GM21786 (cell line): ENCODE measurements at regions not wholly inside any gene's neighbourhood (a gene's known extent, or its start where the extent isn't known, plus 50 kb on each side); places are given as distances from the start of the nearest gene placed in this dataset.

Experiments used
- ATAC-seq: cut with Tn5 transposase; IDR thresholded peaks from one replicate; pipeline ENCODE4 v1.9.1; 2021; ENCODE audit not compliant: unreplicated experiment

- ATAC-seq = no peak
Observed at GRCh38 chr7:30212701-30213111, 71.7 kb upstream of the ZNRF2 start.

GRCh38 chr7:30213637-30214036 lies 70.8 kb upstream of the ZNRF2 start:
- ATAC-seq = no peak

DNA sequence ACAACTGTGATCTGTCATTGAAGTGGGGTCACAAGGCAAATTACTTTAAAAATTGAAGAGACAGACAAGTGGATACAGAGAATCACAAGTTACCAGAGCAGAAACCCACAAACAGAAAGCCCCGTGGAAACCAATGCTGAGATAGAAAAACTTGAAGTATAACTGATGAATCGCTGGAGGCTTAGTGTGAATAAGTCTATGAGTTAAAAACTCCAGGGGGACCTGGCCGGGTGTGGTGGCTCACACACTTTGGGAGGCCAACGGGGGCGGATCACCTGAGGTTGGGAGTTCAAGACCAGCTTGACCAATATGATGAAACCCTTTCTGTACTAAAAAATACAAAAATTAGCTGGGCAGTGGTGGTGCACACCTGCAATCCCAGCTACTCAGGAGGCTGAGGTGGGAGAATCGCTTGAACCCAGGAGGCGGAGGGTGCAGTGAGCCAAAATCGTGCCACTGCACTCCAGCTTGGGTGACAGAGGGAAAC lies 69.7 kb upstream of the ZNRF2 start:
- no peak for ATAC-seq

DNA sequence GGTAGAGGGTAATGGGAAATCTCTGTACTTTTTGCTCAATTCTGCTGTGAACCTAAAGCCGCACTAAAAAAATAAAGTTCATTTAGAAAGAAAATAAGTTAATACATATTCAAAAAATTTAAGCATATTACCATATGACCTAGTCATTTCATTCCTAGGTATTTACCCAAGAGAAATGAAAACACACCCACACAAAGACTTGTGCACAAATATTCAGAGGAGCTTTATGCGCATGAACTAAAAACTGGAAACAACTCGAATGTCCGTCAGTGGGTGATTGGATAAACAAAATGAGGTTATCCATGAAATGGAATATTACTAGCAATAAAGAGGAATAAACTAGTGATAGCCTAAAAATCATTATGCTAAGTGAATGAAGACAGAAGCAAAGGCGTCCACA lies 62.6 kb upstream of the ZNRF2 start:
- ATAC-seq = no peak

DNA sequence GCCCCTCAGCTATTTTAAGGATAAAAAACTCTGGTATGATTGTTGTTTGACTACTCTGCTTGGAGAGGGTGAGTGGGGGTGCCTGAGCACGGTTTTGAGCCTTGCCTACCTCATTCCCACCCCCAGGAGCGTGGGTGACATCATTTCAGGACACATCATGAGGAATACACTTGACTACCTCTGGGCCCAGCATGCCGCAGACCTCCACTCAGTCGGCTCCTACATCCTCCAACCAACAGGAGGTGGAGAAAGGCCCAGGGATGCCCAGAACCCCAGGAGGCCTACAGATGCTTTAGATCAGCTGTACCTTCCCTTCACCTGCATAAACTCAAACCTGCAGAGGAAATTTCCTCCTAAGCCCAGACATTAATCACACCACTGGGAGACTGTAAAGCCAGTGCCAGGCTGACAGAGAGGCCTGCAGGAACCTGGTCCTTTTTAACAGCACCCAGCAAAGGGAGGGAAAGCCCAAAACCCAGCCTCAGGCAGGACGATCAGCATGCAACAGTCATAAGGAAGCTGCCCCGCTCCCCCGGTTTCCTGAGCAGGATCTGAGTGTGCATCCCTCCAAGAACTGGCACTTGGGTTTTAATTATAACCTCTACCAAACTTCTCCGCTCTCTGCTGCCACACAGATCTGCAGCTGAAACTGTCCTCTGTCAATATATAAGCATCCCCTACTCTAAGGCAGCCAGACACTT lies 61.7 kb upstream of the ZNRF2 start:
- ATAC-seq = no peak

- no peak for ATAC-seq
Observed at GRCh38 chr7:30223896-30224295, 60.5 kb upstream of the ZNRF2 start.

- ATAC-seq = peak; percentile 37
Observed at GRCh38 chr7:30224511-30225062, 59.8 kb upstream of the ZNRF2 start.

DNA sequence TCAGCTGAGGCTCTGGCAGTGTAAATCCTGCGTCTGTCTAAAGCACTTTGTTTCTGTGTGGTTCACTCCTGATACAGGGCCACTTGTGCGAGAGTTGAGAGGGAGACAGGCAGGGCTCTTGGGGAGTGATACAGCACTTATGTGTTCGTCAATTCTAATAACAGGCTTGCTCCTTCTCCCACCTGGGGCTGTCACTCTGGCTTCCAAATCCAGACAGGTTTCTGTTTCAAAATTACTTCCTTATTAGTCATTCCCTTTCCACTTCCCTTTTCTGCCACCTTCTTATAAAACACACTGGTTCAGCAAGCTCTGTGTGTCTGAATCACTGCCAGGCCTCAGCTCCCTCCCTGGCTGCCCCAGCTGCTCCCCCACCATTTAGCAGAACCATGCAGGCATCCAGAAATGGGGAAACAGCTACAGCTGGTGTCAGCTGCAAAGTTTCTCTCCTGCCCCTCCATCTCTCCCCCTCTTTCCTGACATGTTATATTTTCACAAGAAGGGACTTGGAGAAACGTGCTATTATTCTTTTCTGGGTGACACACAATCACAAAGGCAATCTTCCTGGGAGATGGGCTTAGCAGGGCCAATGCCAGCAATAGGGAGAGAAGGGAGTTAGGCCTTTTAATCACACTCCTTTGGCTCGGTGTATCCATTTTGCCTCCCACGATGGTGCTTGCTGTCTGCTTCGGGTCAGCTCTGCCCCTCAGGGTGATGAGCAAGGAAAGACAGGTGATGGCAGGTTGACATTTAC lies 58.4 kb upstream of the ZNRF2 start:
- ATAC-seq = peak; percentile 86

- no peak for ATAC-seq
Observed at GRCh38 chr7:30226614-30227268, 57.7 kb upstream of the ZNRF2 start.

DNA sequence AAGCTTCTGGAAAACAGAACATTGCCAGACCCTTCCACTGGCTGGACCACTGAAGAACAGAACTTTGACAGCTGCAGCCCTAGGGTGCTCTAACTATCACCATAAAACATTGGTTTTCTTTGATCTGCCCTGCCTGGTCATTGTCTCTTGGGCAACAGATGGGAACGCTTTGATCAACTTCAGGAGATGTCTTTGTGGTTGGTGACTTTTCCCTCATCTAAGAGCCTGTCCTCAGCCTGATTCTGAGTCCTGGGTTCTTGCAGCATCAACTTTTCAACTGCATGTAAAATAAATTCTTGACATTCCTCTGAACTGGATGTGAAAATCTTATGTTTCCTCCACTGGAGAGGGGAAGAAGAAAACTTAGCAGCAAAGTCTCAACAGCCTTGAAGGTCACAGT lies 53.1 kb upstream of the ZNRF2 start:
- ATAC-seq = no peak

DNA sequence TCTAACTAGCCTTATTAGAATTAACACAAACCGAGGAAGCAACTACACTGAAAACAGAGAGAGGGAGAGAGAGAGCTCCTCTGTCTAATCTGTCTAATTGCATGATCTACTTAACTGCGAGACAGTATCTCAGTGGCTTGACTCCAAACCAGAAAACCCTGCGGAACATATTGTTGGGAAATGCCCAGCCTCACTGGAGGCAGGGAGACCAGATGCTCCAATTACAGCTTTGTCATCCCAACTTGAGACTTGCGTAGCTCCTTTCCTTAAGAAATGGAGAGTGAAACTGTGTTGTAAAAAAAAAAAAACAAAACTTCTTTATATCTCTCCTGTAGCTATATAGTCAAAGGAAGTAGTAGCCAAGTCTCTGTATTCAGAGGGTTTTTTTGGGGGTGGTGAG lies 52.0 kb upstream of the ZNRF2 start:
- no peak for ATAC-seq
